Osteocyte (in vitro differentiated cells): ENCODE measurements at regions not wholly inside any gene's neighbourhood (a gene's known extent, or its start where the extent isn't known, plus 50 kb on each side); places are given as distances from the start of the nearest gene placed in this dataset.

Experiments used
- DNase-seq: peaks from one replicate; pipeline ENCODE4 v3.0.0; 2021; ENCODE audit warnings: mixed read lengths; ENCODE audit not compliant: unreplicated experiment; ENCODE audit errors: extremely low spot score
- H3K27ac Mint-ChIP-seq: one replicate; pipeline ENCODE4 v1.8.0; 2021; ENCODE audit warnings: mild to moderate bottlenecking, mixed read lengths; ENCODE audit not compliant: unreplicated experiment
- H3K27me3 Mint-ChIP-seq: one replicate; pipeline ENCODE4 v1.8.0; 2021; ENCODE audit warnings: mixed read lengths; ENCODE audit not compliant: unreplicated experiment
- H3K36me3 Mint-ChIP-seq: one replicate; pipeline ENCODE4 v1.8.0; 2021; ENCODE audit warnings: mixed read lengths; ENCODE audit not compliant: unreplicated experiment
- H3K4me1 Mint-ChIP-seq: one replicate; pipeline ENCODE4 v1.8.0; 2021; ENCODE audit warnings: mixed read lengths; ENCODE audit not compliant: unreplicated experiment
- H3K4me3 Mint-ChIP-seq: one replicate; pipeline ENCODE4 v1.8.0; 2021; ENCODE audit warnings: mild to moderate bottlenecking, moderate library complexity, mixed read lengths; ENCODE audit not compliant: unreplicated experiment
- H3K9me3 Mint-ChIP-seq: one replicate; pipeline ENCODE4 v1.8.0; 2021; ENCODE audit warnings: mixed read lengths; ENCODE audit not compliant: unreplicated experiment
- TF ChIP-seq, protein P1 (sequence below): fragments of 200-600 bp; sonication (generic); IDR thresholded peaks from 2 replicates; pipeline ENCODE4 v1.5.0; 2021; ENCODE audit warnings: antibody characterized with exemption, mild to moderate bottlenecking, moderate library complexity

DNA sequence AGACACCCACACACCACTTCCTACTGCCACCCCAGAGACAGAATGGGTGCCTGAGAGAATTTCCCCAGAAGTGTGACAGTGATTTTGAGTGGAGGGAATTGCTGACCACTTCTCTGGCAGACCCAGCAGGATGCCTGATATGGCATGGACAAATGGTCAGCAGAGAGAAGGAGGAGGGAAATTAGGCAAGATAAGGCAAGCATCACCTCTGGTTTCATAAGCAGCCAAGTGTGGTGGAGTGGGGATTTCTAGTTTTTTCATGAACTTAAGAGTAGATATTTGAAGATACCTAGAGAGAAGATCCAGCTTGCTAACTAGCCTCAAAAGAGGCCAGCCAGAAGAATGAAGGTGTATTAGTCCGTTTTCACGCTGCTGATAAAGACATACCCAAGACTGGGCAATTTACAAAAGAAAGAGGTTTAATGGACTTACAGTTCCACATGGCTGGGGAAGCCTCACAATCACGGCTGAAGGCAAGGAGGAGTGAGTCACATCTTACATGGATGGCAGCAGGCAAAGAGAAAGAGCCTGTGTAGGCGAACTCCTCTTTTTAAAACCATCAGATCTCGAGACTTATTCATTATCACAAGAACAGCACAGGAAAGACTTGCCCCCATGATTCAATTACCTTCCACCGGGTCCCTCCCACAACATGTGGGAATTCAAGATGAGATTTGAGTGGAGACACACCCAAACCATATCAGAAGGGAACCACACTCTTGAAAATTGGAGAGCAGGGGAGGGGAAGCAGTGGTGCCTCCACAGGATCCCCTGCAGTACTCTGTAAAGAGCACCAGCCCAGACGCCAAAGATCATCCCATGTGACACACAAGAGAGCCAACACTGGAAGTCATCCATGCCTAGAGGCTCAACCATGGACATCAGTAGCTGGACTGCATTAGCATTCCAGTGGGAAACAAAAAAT lies 64.2 kb downstream of the RBM43 start:
- Mint-ChIP-seq H3K9me3 (peaks cover 7% of the 10 kb centered on the region), H3K4me3 (no peak overlapping the region), H3K27me3 (peaks cover 2% of the 10 kb centered on the region)

DNA sequence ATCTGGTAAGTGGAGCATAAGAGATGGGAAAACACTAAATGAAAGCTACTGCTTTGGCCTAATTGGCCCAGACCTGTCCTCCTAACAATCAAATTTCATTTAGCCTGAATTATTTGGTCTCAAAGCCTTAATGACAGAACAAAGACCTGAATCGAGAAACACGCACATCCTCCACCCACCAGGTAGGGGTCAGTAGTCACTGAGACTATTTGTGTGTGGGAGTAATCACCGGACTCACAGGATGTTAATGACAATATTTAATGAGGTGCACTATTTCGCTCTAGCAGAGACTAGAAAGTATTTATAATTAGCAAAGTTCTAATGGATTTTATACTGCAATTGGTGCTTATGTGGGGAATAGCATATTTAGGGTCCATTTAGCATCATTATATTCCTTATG lies 68.1 kb downstream of the RBM43 start:
- peaks cover 8% of the 10 kb centered on the region for H3K4me1 Mint-ChIP-seq

More for the DNA sequence above, 64.2 kb downstream of the RBM43 start:
- TF ChIP-seq, protein P1, sequence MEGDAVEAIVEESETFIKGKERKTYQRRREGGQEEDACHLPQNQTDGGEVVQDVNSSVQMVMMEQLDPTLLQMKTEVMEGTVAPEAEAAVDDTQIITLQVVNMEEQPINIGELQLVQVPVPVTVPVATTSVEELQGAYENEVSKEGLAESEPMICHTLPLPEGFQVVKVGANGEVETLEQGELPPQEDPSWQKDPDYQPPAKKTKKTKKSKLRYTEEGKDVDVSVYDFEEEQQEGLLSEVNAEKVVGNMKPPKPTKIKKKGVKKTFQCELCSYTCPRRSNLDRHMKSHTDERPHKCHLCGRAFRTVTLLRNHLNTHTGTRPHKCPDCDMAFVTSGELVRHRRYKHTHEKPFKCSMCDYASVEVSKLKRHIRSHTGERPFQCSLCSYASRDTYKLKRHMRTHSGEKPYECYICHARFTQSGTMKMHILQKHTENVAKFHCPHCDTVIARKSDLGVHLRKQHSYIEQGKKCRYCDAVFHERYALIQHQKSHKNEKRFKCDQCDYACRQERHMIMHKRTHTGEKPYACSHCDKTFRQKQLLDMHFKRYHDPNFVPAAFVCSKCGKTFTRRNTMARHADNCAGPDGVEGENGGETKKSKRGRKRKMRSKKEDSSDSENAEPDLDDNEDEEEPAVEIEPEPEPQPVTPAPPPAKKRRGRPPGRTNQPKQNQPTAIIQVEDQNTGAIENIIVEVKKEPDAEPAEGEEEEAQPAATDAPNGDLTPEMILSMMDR = no peak
- no peak for DNase-seq
- Mint-ChIP-seq H3K27ac (no peak overlapping the region), H3K4me1 (no peaks in the 10 kb centered on the region), H3K36me3 (no peaks in the 10 kb centered on the region)

DNA sequence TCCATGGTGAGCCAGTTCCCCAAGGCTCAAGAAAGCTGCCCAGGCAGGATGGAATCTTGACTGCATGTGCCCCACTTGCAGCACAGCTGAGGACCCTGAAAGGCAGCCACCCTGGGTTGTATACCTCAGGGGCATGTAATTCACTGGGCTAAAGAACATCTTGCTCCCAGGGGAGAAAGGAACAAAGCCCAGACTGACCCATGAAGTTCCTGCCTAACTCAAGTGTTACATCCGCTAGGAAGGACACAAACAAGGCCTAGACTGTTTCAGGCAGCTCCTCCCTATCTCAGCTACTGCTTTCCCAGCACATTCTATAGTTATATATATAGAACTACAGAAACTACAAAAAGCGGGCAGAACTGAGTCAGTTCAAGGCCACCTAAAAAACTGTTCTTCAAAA lies 69.0 kb downstream of the RBM43 start:
- peaks cover 8% of the 10 kb centered on the region for H3K4me1 Mint-ChIP-seq
- no peak overlapping the region for H3K4me3 Mint-ChIP-seq
- H3K9me3 Mint-ChIP-seq = no peaks in the 10 kb centered on the region
- no peaks in the 10 kb centered on the region for H3K36me3 Mint-ChIP-seq
- DNase-seq = no peak
- H3K27ac Mint-ChIP-seq = no peak overlapping the region
- TF ChIP-seq, protein P1 = no peak
- H3K27me3 Mint-ChIP-seq = peaks cover 2% of the 10 kb centered on the region

More for the DNA sequence above, 68.1 kb downstream of the RBM43 start:
- no peak overlapping the region for H3K27ac Mint-ChIP-seq
- DNase-seq = no peak
- H3K27me3 Mint-ChIP-seq = peaks cover 2% of the 10 kb centered on the region
- no peaks in the 10 kb centered on the region for H3K9me3 Mint-ChIP-seq
- TF ChIP-seq, protein P1 = no peak
- H3K4me3 Mint-ChIP-seq = no peak overlapping the region
- no peaks in the 10 kb centered on the region for H3K36me3 Mint-ChIP-seq

DNA sequence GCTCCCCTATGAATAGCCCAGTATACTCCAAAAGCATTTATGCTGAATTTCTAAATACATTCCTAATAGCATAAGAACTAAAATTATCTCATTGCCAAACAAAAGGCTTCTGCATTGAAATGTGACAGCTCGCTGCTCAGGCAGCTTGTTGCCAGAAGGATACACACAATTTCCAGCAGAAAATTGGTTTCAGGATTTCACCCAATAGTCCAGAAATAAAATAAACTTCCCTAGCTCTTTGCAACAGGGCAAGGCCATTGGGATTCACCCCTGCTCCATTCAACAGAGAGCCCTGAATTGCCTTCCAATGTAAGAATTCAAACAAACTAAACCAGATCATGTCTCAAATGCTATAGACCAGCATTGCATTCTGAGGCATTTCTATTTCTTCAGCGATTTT lies 70.7 kb downstream of the RBM43 start:
- Mint-ChIP-seq H3K27ac (no peak overlapping the region), H3K4me3 (no peak overlapping the region), H3K36me3 (no peaks in the 10 kb centered on the region), H3K9me3 (no peaks in the 10 kb centered on the region), H3K27me3 (no peaks in the 10 kb centered on the region), H3K4me1 (peaks cover 8% of the 10 kb centered on the region)
- TF ChIP-seq, protein P1 = no peak
- no peak for DNase-seq

DNA sequence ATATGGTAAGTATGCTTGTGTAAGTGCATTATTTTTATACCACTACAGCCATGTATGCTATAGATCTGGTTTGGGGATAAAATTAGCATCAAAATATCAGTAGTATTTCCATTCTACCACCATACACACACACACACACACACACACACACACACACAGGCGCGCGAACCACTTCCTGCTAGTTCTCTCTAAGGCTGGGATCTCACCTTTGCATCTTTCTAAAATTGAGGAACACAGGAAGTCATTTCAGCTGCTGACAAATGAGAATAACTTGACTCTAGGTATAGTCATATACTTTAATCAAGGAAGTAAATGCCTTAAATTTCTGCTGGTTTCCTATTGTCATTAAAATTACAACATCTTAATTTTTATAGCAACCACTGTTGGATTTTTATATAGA lies 72.5 kb downstream of the RBM43 start:
- no peak overlapping the region for H3K4me3 Mint-ChIP-seq
- TF ChIP-seq, protein P1 = no peak
- H3K27ac Mint-ChIP-seq = no peak overlapping the region
- peaks cover under 1% of the 10 kb centered on the region for H3K27me3 Mint-ChIP-seq
- H3K9me3 Mint-ChIP-seq = no peaks in the 10 kb centered on the region
- H3K4me1 Mint-ChIP-seq = peaks cover 8% of the 10 kb centered on the region
- DNase-seq = no peak
- no peaks in the 10 kb centered on the region for H3K36me3 Mint-ChIP-seq
